ENCODE measurements at regions not wholly inside any gene's neighbourhood (a gene's known extent, or its start where the extent isn't known, plus 50 kb on each side); places are given as distances from the start of the nearest gene placed in this dataset.

DNA sequence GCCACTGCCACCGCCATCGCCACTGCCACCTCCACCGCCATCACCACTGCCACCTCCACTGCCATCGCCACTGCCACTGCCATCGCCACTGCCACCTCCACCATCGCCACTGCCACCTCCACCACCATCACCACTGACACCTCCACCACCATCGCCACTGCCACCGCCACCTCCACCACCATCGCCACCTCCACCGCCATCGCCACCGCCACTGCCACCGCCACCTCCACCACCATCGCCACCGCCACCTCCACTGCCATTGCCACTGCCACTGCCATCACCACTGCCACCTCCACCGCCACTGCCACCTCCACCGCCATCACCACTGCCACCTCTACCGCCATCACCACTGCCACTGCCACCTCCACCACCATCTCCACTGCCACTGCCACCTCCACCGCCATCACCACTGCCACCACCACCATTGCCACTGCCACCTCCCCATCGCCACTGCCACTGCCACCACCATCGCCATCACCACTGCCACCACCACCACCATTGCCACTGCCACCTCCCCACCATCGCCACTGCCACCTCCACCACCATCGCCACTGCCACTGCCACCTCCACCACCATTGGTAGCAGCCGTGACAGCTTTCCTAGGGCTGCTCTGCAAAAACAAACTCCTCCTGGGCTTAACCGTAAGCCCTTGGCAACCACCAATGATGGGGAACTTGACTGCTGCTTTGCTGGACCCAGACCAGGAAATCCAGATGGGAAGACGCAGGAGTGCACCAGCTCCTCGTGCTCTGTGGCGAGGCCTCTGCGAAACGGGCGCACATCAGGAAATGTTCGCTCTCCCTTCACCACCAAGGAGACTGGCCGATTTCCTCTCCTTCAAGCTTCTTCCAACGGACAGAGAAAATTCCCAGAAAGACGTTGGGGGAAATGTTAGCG is 147.2 kb downstream of the RBFOX3 start:
- no peak overlapping the region for H3K4me3 ChIP-seq (ENCODE audit: low read depth in 2 of 2, low read length in 2 of 2)
- ChIA-PET POLR2A (no interaction called here), CTCF (no interaction called here)
- H3K9me3 ChIP-seq (ENCODE audit: control insufficient read depth, insufficient read depth, low read depth, low read length), result no peaks in the 10 kb centered on the region
- H3K27ac ChIP-seq (ENCODE audit: low read length), result no peak overlapping the region
- peaks cover 16% of the 10 kb centered on the region for H3K27me3 ChIP-seq (ENCODE audit: control insufficient read depth, insufficient read depth, low read length)
- BruUV-seq (replicated peaks), result no TSS peak
- ATAC-seq (no peak), DNase-seq (ENCODE audit: low read depth, low spot score) (no peak)
- in situ Hi-C loops (cut with HindIII; ENCODE audit: low pct_unique_long_range_greater_than_20kb, low sequenced_read_pairs) (no loop called here), intact Hi-C loops (cut with micrococcal nuclease; ENCODE audit: unreplicated experiment) (no loop called here)
- no peaks in the 10 kb centered on the region for H3K4me1 ChIP-seq (ENCODE audit: control insufficient read depth, insufficient read depth, low read length)
- TF ChIP-seq, protein P1, sequence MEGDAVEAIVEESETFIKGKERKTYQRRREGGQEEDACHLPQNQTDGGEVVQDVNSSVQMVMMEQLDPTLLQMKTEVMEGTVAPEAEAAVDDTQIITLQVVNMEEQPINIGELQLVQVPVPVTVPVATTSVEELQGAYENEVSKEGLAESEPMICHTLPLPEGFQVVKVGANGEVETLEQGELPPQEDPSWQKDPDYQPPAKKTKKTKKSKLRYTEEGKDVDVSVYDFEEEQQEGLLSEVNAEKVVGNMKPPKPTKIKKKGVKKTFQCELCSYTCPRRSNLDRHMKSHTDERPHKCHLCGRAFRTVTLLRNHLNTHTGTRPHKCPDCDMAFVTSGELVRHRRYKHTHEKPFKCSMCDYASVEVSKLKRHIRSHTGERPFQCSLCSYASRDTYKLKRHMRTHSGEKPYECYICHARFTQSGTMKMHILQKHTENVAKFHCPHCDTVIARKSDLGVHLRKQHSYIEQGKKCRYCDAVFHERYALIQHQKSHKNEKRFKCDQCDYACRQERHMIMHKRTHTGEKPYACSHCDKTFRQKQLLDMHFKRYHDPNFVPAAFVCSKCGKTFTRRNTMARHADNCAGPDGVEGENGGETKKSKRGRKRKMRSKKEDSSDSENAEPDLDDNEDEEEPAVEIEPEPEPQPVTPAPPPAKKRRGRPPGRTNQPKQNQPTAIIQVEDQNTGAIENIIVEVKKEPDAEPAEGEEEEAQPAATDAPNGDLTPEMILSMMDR (IDR thresholded peaks at IDR 0.05), result no peak
- no peak for TF ChIP-seq SIN3A (IDR thresholded peaks at IDR 0.05; ENCODE audit: borderline replicate concordance, insufficient read depth, low read depth, low read length)
- TF ChIP-seq, protein P2, sequence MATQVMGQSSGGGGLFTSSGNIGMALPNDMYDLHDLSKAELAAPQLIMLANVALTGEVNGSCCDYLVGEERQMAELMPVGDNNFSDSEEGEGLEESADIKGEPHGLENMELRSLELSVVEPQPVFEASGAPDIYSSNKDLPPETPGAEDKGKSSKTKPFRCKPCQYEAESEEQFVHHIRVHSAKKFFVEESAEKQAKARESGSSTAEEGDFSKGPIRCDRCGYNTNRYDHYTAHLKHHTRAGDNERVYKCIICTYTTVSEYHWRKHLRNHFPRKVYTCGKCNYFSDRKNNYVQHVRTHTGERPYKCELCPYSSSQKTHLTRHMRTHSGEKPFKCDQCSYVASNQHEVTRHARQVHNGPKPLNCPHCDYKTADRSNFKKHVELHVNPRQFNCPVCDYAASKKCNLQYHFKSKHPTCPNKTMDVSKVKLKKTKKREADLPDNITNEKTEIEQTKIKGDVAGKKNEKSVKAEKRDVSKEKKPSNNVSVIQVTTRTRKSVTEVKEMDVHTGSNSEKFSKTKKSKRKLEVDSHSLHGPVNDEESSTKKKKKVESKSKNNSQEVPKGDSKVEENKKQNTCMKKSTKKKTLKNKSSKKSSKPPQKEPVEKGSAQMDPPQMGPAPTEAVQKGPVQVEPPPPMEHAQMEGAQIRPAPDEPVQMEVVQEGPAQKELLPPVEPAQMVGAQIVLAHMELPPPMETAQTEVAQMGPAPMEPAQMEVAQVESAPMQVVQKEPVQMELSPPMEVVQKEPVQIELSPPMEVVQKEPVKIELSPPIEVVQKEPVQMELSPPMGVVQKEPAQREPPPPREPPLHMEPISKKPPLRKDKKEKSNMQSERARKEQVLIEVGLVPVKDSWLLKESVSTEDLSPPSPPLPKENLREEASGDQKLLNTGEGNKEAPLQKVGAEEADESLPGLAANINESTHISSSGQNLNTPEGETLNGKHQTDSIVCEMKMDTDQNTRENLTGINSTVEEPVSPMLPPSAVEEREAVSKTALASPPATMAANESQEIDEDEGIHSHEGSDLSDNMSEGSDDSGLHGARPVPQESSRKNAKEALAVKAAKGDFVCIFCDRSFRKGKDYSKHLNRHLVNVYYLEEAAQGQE (IDR thresholded peaks at IDR 0.05; ENCODE audit: insufficient read depth in 1 of 2, low read depth in 2 of 2, low read length in 1 of 2), result no peak
- no peak for TF ChIP-seq POLR2AphosphoS5 (IDR thresholded peaks at IDR 0.05; ENCODE audit: low read depth, low read length)
- TF ChIP-seq TCF7L2 (IDR thresholded peaks at IDR 0.05; ENCODE audit: low read depth, low read length), result no peak
- no peaks in the 10 kb centered on the region for H3K36me3 ChIP-seq (ENCODE audit: control insufficient read depth, insufficient read depth, low read length)

DNA sequence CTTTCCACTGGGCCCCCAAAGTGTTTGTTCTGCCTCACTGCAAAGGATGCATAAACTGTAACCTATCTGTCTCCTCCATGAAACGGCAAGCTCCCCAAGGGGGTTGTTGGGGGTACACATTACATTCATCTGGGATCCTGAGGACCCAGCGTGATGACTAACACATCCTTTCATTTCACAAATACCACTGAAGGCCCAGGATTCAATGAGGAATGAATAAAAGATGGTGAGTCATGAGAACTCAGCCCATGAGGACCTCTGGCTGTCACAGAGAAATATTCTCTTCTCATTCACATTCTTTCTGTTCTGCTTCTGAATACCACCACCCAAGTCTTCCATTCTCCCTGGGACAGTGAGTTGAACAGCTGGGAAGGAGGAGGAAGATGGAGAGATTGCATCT is 149.8 kb downstream of the RBFOX3 start:
- no TSS peak for BruUV-seq (replicated peaks)
- Histone ChIP-seq H3K9me3 (ENCODE audit: control insufficient read depth, insufficient read depth, low read depth, low read length) (no peaks in the 10 kb centered on the region), H3K36me3 (ENCODE audit: control insufficient read depth, insufficient read depth, low read length) (no peaks in the 10 kb centered on the region), H3K27me3 (ENCODE audit: control insufficient read depth, insufficient read depth, low read length) (peaks cover 11% of the 10 kb centered on the region), H3K27ac (ENCODE audit: low read length) (no peak overlapping the region), H3K4me3 (ENCODE audit: low read depth in 2 of 2, low read length in 2 of 2) (no peak overlapping the region), H3K4me1 (ENCODE audit: control insufficient read depth, insufficient read depth, low read length) (no peaks in the 10 kb centered on the region)
- intact Hi-C loops (cut with micrococcal nuclease; ENCODE audit: unreplicated experiment), result no loop called here
- in situ Hi-C loops (cut with HindIII; ENCODE audit: low pct_unique_long_range_greater_than_20kb, low sequenced_read_pairs), result no loop called here
- no peak for ATAC-seq
- CTCF ChIA-PET, result no interaction called here
- no peak for DNase-seq (ENCODE audit: low read depth, low spot score)
- TF ChIP-seq TCF7L2 (IDR thresholded peaks at IDR 0.05; ENCODE audit: low read depth, low read length), result no peak
- TF ChIP-seq POLR2AphosphoS5 (IDR thresholded peaks at IDR 0.05; ENCODE audit: low read depth, low read length), result no peak
- TF ChIP-seq, protein P2 (IDR thresholded peaks at IDR 0.05; ENCODE audit: insufficient read depth in 1 of 2, low read depth in 2 of 2, low read length in 1 of 2), result no peak
- TF ChIP-seq, protein P1 (IDR thresholded peaks at IDR 0.05), result no peak
- no peak for TF ChIP-seq SIN3A (IDR thresholded peaks at IDR 0.05; ENCODE audit: borderline replicate concordance, insufficient read depth, low read depth, low read length)
- POLR2A ChIA-PET, result no interaction called here
